ENCODE measurements at regions not wholly inside any gene's neighbourhood (a gene's known extent, or its start where the extent isn't known, plus 50 kb on each side); places are given as distances from the start of the nearest gene placed in this dataset.

GRCh38 chr2:65529419-65529818, 97.0 kb upstream of the SPRED2 start:
- no peak overlapping the region for H3K4me3 ChIP-seq (replicated peaks; ENCODE audit: low read depth, low read length)
- no peak for DNase-seq (ENCODE audit: low read depth)
- no peak for TF ChIP-seq CTCF (IDR thresholded peaks at IDR 0.05; ENCODE audit: low read length, missing control alignments)

DNA sequence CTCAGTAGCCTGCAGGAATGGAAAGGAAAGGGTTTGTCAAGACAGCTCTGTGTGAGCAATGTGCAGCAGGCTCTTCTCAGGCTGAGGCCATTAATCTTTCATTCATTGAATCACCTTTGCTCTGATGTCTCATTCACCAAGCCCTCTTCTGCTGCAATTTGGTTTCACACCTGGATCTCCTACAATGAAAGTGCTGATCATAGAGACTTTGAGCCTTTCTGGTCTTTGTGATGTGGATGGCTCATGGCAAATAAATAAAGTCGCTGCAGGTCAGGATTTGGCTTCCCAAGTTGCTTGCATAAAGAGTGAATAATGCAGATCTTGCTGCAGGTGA, 95.8 kb upstream of the SPRED2 start:
- no peak for TF ChIP-seq CTCF (IDR thresholded peaks at IDR 0.05; ENCODE audit: low read length, missing control alignments)
- no peak for DNase-seq (ENCODE audit: low read depth)
- no peak overlapping the region for H3K4me3 ChIP-seq (replicated peaks; ENCODE audit: low read depth, low read length)

DNA sequence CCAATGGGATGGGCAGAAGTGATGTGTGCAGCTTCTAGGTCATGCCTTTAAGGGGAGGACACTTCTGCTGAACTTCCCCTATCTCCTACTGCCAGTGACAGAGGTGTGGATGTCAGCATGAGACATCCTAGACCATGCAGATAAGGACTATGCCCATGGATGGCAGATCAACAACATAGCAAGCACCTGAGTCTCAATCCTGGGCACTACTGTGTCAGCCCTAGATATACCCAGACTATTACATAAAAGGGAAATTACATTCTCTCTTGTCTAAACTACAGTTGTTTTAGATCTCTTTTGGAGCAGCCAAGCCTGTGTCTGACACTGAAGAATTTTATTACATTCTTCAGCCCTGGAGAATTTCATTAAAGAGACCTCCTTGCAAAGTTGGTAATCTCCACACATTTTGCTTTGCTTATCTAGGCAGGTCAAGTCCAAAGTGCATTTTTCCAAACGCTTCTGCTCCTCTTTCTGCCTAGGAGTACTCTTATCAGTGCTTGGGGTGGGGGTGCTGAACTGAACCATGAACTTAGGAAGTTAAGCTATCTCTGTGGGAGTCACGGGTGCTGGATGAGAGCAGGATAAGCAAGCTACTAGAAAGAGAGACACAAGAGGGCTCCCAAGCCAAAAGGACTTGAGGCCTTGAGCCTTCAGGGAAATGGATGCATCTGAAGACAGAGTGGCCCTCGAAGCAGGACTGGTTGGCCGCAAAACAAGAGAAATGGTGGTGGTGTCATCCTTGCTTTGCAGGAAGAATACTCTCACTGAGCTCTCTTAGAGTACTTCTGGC, 95.2 kb upstream of the SPRED2 start:
- TF ChIP-seq CTCF (IDR thresholded peaks at IDR 0.05; ENCODE audit: low read length, missing control alignments): no peak
- no peak overlapping the region for H3K4me3 ChIP-seq (replicated peaks; ENCODE audit: low read depth, low read length)
- no peak for DNase-seq (ENCODE audit: low read depth)

GRCh38 chr2:65525616-65526231, 93.3 kb upstream of the SPRED2 start:
- no peak for DNase-seq (ENCODE audit: low read depth)
- H3K4me3 ChIP-seq (replicated peaks; ENCODE audit: low read depth, low read length): no peak overlapping the region
- TF ChIP-seq CTCF (IDR thresholded peaks at IDR 0.05; ENCODE audit: low read length, missing control alignments): no peak

- no peak for DNase-seq (ENCODE audit: low read depth)
- no peak overlapping the region for H3K4me3 ChIP-seq (replicated peaks; ENCODE audit: low read depth, low read length)
- TF ChIP-seq CTCF (IDR thresholded peaks at IDR 0.05; ENCODE audit: low read length, missing control alignments): no peak
These were observed 90.5 kb upstream of the SPRED2 start for GRCh38 chr2:65522922-65523321.

- no peak for TF ChIP-seq CTCF (IDR thresholded peaks at IDR 0.05; ENCODE audit: low read length, missing control alignments)
- no peak overlapping the region for H3K4me3 ChIP-seq (replicated peaks; ENCODE audit: low read depth, low read length)
- no peak for DNase-seq (ENCODE audit: low read depth)
These were observed 86.4 kb upstream of the SPRED2 start for GRCh38 chr2:65518751-65519150.

Data from fibroblast of pulmonary artery (primary cell).